ENCODE measurements at regions not wholly inside any gene's neighbourhood (a gene's known extent, or its start where the extent isn't known, plus 50 kb on each side); places are given as distances from the start of the nearest gene placed in this dataset.

- POLR2A ChIA-PET, result no interaction called here
- CTCF ChIA-PET, result interaction anchor here (0.7 to 1.1 kb wide), 2 partner anchors 161 to 975 kb away, joined by 3 to 4 read pairs; no protein-coding TSS in a partner anchor
- DNase-seq, result no peak
Measured at GRCh38 chr13:111468037-111468959, 147.9 kb downstream of the TEX29 start.

GRCh38 chr13:111469450-111469849 lies 149.0 kb downstream of the TEX29 start:
- POLR2A ChIA-PET, result no interaction called here
- no peaks in the 10 kb centered on the region for H3F3A ChIP-seq (replicated peaks; ENCODE audit: insufficient read depth)
- no peaks in the 10 kb centered on the region for H4K20me1 ChIP-seq (ENCODE audit: insufficient read depth)
- no peak overlapping the region for H3K4me2 ChIP-seq
- H3K9ac ChIP-seq, result no peak overlapping the region
- peaks cover 28% of the 10 kb centered on the region for H3K27me3 ChIP-seq (ENCODE audit: insufficient read depth)
- H3K4me3 ChIP-seq (ENCODE audit: low read depth in 2 of 2, low read length in 1 of 2), result no peak overlapping the region
- H3K79me2 ChIP-seq (ENCODE audit: insufficient read depth), result no peaks in the 10 kb centered on the region
- DNase-seq, result no peak
- H3K27ac ChIP-seq (ENCODE audit: low read depth in 2 of 2, low read length in 1 of 2), result no peak overlapping the region
- H3K9me3 ChIP-seq, result no peaks in the 10 kb centered on the region
- TF ChIP-seq, protein P1, sequence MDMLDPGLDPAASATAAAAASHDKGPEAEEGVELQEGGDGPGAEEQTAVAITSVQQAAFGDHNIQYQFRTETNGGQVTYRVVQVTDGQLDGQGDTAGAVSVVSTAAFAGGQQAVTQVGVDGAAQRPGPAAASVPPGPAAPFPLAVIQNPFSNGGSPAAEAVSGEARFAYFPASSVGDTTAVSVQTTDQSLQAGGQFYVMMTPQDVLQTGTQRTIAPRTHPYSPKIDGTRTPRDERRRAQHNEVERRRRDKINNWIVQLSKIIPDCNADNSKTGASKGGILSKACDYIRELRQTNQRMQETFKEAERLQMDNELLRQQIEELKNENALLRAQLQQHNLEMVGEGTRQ (IDR thresholded peaks at IDR 0.05; ENCODE audit: borderline replicate concordance, low read depth, low read length), result no peak
- TF ChIP-seq, protein P2, sequence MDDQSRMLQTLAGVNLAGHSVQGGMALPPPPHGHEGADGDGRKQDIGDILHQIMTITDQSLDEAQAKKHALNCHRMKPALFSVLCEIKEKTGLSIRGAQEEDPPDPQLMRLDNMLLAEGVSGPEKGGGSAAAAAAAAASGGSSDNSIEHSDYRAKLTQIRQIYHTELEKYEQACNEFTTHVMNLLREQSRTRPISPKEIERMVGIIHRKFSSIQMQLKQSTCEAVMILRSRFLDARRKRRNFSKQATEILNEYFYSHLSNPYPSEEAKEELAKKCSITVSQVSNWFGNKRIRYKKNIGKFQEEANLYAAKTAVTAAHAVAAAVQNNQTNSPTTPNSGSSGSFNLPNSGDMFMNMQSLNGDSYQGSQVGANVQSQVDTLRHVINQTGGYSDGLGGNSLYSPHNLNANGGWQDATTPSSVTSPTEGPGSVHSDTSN (IDR thresholded peaks at IDR 0.05), result no peak
- TF ChIP-seq USF1 (IDR thresholded peaks at IDR 0.05; ENCODE audit: borderline replicate concordance, low read depth), result no peak
- TF ChIP-seq RXRA (IDR thresholded peaks at IDR 0.05; ENCODE audit: borderline replicate concordance, low read depth), result no peak
- no peak for TF ChIP-seq JUND (IDR thresholded peaks at IDR 0.05)
- no peak for TF ChIP-seq SMC3 (IDR thresholded peaks at IDR 0.05; ENCODE audit: low read depth, low read length)
- TF ChIP-seq TEAD4 (IDR thresholded peaks at IDR 0.05; ENCODE audit: borderline replicate concordance, insufficient read depth), result no peak
- TF ChIP-seq CHD2 (IDR thresholded peaks at IDR 0.05; ENCODE audit: low read length, partially characterized antibody), result no peak
- WGBS (ENCODE audit: low lambda C conversion rate), result 0% methylated on average over 5 of the region's 5 CpGs
- H3K4me1 ChIP-seq (ENCODE audit: control insufficient read depth in 1 of 2, insufficient read depth in 2 of 2, low read depth in 1 of 2, low read length in 1 of 2), result no peaks in the 10 kb centered on the region
- H2AFZ ChIP-seq (ENCODE audit: low read depth), result no peak overlapping the region
- H3K36me3 ChIP-seq (replicated peaks in 1 of 2; ENCODE audit: control insufficient read depth in 1 of 2, insufficient read depth in 2 of 2, low read length in 1 of 2), result no peaks in the 10 kb centered on the region
- H3K9me2 ChIP-seq, result no peaks in the 10 kb centered on the region
- CTCF ChIA-PET, result no interaction called here

More at GRCh38 chr13:111468037-111468959, 147.9 kb downstream of the TEX29 start:
- no peaks in the 10 kb centered on the region for H3K4me1 ChIP-seq (ENCODE audit: control insufficient read depth in 1 of 2, insufficient read depth in 2 of 2, low read depth in 1 of 2, low read length in 1 of 2)
- no peak overlapping the region for H2AFZ ChIP-seq (ENCODE audit: low read depth)
- no peaks in the 10 kb centered on the region for H3K36me3 ChIP-seq (replicated peaks in 1 of 2; ENCODE audit: control insufficient read depth in 1 of 2, insufficient read depth in 2 of 2, low read length in 1 of 2)
- no peak overlapping the region for H3K4me2 ChIP-seq
- H3F3A ChIP-seq (replicated peaks; ENCODE audit: insufficient read depth), result no peaks in the 10 kb centered on the region
- H3K9me2 ChIP-seq, result no peaks in the 10 kb centered on the region
- H3K27ac ChIP-seq (ENCODE audit: low read depth in 2 of 2, low read length in 1 of 2), result no peak overlapping the region
- WGBS (ENCODE audit: low lambda C conversion rate), result 4% methylated on average over 16 of the region's 23 CpGs
- TF ChIP-seq IRF3 (IDR thresholded peaks at IDR 0.05; ENCODE audit: low read depth, low read length) (no peak), TAF1 (IDR thresholded peaks at IDR 0.05; ENCODE audit: borderline replicate concordance, low read depth, low read length) (no peak), NRF1 (IDR thresholded peaks at IDR 0.05; ENCODE audit: low read depth, low read length) (no peak), MEF2A (IDR thresholded peaks at IDR 0.05; ENCODE audit: borderline replicate concordance, low read depth) (no peak), TEAD4 (IDR thresholded peaks at IDR 0.05; ENCODE audit: borderline replicate concordance, insufficient read depth) (no peak), MAX (IDR thresholded peaks at IDR 0.05; ENCODE audit: low read depth) (no peak), RXRA (IDR thresholded peaks at IDR 0.05; ENCODE audit: borderline replicate concordance, low read depth) (no peak)
- no peaks in the 10 kb centered on the region for H4K20me1 ChIP-seq (ENCODE audit: insufficient read depth)
- no peak overlapping the region for H3K9ac ChIP-seq
- no peaks in the 10 kb centered on the region for H3K9me3 ChIP-seq
- H3K79me2 ChIP-seq (ENCODE audit: insufficient read depth), result no peaks in the 10 kb centered on the region
- no peak overlapping the region for H3K4me3 ChIP-seq (ENCODE audit: low read depth in 2 of 2, low read length in 1 of 2)
- peaks cover 26% of the 10 kb centered on the region for H3K27me3 ChIP-seq (ENCODE audit: insufficient read depth)

Data from SK-N-SH (cell line).